GM19035 (cell line): ENCODE measurements at regions not wholly inside any gene's neighbourhood (a gene's known extent, or its start where the extent isn't known, plus 50 kb on each side); places are given as distances from the start of the nearest gene placed in this dataset.

Source experiments
- ATAC-seq: cut with Tn5 transposase; IDR thresholded peaks from one replicate; pipeline ENCODE4 v1.9.1; 2021; ENCODE audit not compliant: unreplicated experiment

GRCh38 chr5:113897748-113898147 is 384.3 kb downstream of the YTHDC2 start:
- ATAC-seq: no peak

GRCh38 chr5:113900141-113900540 is 386.6 kb downstream of the YTHDC2 start:
- no peak for ATAC-seq

- ATAC-seq: no peak
Observed at GRCh38 chr5:113900816-113901215, 387.3 kb downstream of the YTHDC2 start.

GRCh38 chr5:113901718-113902117 is 388.2 kb downstream of the YTHDC2 start:
- no peak for ATAC-seq

- ATAC-seq: no peak
Observed at GRCh38 chr5:113902917-113903660, 389.6 kb downstream of the YTHDC2 start.

- no peak for ATAC-seq
Observed at GRCh38 chr5:113909782-113910181, 396.3 kb downstream of the YTHDC2 start.

- ATAC-seq: no peak
Observed at GRCh38 chr5:113917997-113918396, 404.5 kb downstream of the YTHDC2 start.

- no peak for ATAC-seq
Observed at GRCh38 chr5:113922343-113922742, 408.8 kb downstream of the YTHDC2 start.

GRCh38 chr5:113935453-113935852 is 422.0 kb downstream of the YTHDC2 start:
- no peak for ATAC-seq

GRCh38 chr5:113937301-113937700 is 423.8 kb downstream of the YTHDC2 start:
- no peak for ATAC-seq

- ATAC-seq: no peak
Observed at GRCh38 chr5:113939988-113940387, 421.9 kb upstream of the KCNN2 start.

- no peak for ATAC-seq
Observed at GRCh38 chr5:113950186-113950585, 411.7 kb upstream of the KCNN2 start.

- no peak for ATAC-seq
Observed at GRCh38 chr5:113965225-113965624, 396.6 kb upstream of the KCNN2 start.

- ATAC-seq: no peak
Observed at GRCh38 chr5:113969901-113970300, 392.0 kb upstream of the KCNN2 start.

GRCh38 chr5:113971454-113971853 is 390.4 kb upstream of the KCNN2 start:
- no peak for ATAC-seq

GRCh38 chr5:113974976-113975375 is 386.9 kb upstream of the KCNN2 start:
- no peak for ATAC-seq

GRCh38 chr5:113984928-113985327 is 376.9 kb upstream of the KCNN2 start:
- no peak for ATAC-seq

- ATAC-seq: no peak
Observed at GRCh38 chr5:113985505-113985904, 376.4 kb upstream of the KCNN2 start.

- no peak for ATAC-seq
Observed at GRCh38 chr5:113989278-113989912, 372.5 kb upstream of the KCNN2 start.

- ATAC-seq: no peak
Observed at GRCh38 chr5:113989913-113990305, 372.0 kb upstream of the KCNN2 start.

GRCh38 chr5:114001076-114001475 is 360.8 kb upstream of the KCNN2 start:
- no peak for ATAC-seq

GRCh38 chr5:114006582-114006981 is 355.3 kb upstream of the KCNN2 start:
- no peak for ATAC-seq

GRCh38 chr5:114007678-114008077 is 354.2 kb upstream of the KCNN2 start:
- no peak for ATAC-seq
